ENCODE measurements at regions not wholly inside any gene's neighbourhood (a gene's known extent, or its start where the extent isn't known, plus 50 kb on each side); places are given as distances from the start of the nearest gene placed in this dataset.

DNA sequence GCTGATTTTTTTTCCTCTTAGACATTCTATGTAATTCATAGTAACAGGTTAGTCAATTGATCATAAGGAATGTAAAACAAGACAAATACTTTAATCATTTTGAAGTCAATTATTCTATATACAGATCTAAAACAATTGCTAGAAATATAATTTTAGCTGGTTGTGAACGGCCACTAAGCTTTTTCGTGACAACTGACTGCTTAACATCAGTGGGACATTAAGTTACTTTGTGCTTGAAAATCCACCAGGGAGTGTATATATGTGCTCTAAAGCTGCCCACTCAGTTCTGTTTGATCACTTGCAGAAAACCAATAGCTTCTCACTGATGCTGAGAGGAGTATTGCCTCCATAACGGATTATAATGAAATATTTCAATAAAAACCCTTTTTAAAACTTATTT is 370.2 kb upstream of the CCNH start:
- H3F3A ChIP-seq (ENCODE audit: insufficient read depth) = no peaks in the 10 kb centered on the region
- 59 to 61% methylated on average over 3 of the region's 3 CpGs for WGBS, 2 experiments (ENCODE audit: low coverage in 1 of 2, low lambda C conversion rate in 2 of 2, missing lambda C conversion rate in 2 of 2)
- TF ChIP-seq EZH2phosphoT487 (IDR thresholded peaks at IDR 0.05; ENCODE audit: insufficient read depth, low read depth) (no peak), EZH2 (IDR thresholded peaks at IDR 0.05; ENCODE audit: insufficient read depth, poor library complexity, severe bottlenecking) (no peak)
- H3K79me2 ChIP-seq (ENCODE audit: insufficient read depth) = no peaks in the 10 kb centered on the region
- H3K9ac ChIP-seq = no peak overlapping the region
- no peak overlapping the region for H3K4me2 ChIP-seq (ENCODE audit: unreplicated experiment)
- in situ Hi-C loops (cut with MboI) = no loop called here
- DNase-seq = no peak
- no peak overlapping the region for H3K27ac ChIP-seq
- no peaks in the 10 kb centered on the region for H3K4me1 ChIP-seq (ENCODE audit: insufficient read depth)
- H3K4me3 ChIP-seq = no peak overlapping the region
- no peaks in the 10 kb centered on the region for H4K20me1 ChIP-seq (ENCODE audit: insufficient read depth)
- H3K27me3 ChIP-seq (replicated peaks; ENCODE audit: insufficient read depth) = peaks cover 11% of the 10 kb centered on the region; the same call in 1 of the 2 replicates
- H3K9me3 ChIP-seq (ENCODE audit: low read depth) = no peaks in the 10 kb centered on the region
- no peaks in the 10 kb centered on the region for H3K36me3 ChIP-seq (ENCODE audit: low read depth)
- H3K9me2 ChIP-seq (ENCODE audit: insufficient read depth) = no peaks in the 10 kb centered on the region
- no peak overlapping the region for H2AFZ ChIP-seq

GRCh38 chr5:87781976-87782375 is 369.2 kb upstream of the CCNH start:
- 80 to 96% methylated on average over 2 of the region's 2 CpGs for WGBS, 2 experiments (ENCODE audit: low coverage in 1 of 2, low lambda C conversion rate in 2 of 2, missing lambda C conversion rate in 2 of 2)
- no peaks in the 10 kb centered on the region for H3K9me3 ChIP-seq (ENCODE audit: low read depth)
- no peak overlapping the region for H3K9ac ChIP-seq
- H3K4me2 ChIP-seq (ENCODE audit: unreplicated experiment) = no peak overlapping the region
- peaks cover 11% of the 10 kb centered on the region; the same call in 1 of the 2 replicates for H3K27me3 ChIP-seq (replicated peaks; ENCODE audit: insufficient read depth)
- H3K79me2 ChIP-seq (ENCODE audit: insufficient read depth) = no peaks in the 10 kb centered on the region
- no peak for DNase-seq
- no peaks in the 10 kb centered on the region for H3K36me3 ChIP-seq (ENCODE audit: low read depth)
- H3K4me1 ChIP-seq (ENCODE audit: insufficient read depth) = no peaks in the 10 kb centered on the region
- H3K9me2 ChIP-seq (ENCODE audit: insufficient read depth) = no peaks in the 10 kb centered on the region
- no peaks in the 10 kb centered on the region for H3F3A ChIP-seq (ENCODE audit: insufficient read depth)
- no peak overlapping the region for H3K27ac ChIP-seq
- H3K4me3 ChIP-seq = no peak overlapping the region
- in situ Hi-C loops (cut with MboI) = no loop called here
- TF ChIP-seq EZH2 (IDR thresholded peaks at IDR 0.05; ENCODE audit: insufficient read depth, poor library complexity, severe bottlenecking) (no peak), EZH2phosphoT487 (IDR thresholded peaks at IDR 0.05; ENCODE audit: insufficient read depth, low read depth) (no peak)
- H4K20me1 ChIP-seq (ENCODE audit: insufficient read depth) = no peaks in the 10 kb centered on the region
- no peak overlapping the region for H2AFZ ChIP-seq

DNA sequence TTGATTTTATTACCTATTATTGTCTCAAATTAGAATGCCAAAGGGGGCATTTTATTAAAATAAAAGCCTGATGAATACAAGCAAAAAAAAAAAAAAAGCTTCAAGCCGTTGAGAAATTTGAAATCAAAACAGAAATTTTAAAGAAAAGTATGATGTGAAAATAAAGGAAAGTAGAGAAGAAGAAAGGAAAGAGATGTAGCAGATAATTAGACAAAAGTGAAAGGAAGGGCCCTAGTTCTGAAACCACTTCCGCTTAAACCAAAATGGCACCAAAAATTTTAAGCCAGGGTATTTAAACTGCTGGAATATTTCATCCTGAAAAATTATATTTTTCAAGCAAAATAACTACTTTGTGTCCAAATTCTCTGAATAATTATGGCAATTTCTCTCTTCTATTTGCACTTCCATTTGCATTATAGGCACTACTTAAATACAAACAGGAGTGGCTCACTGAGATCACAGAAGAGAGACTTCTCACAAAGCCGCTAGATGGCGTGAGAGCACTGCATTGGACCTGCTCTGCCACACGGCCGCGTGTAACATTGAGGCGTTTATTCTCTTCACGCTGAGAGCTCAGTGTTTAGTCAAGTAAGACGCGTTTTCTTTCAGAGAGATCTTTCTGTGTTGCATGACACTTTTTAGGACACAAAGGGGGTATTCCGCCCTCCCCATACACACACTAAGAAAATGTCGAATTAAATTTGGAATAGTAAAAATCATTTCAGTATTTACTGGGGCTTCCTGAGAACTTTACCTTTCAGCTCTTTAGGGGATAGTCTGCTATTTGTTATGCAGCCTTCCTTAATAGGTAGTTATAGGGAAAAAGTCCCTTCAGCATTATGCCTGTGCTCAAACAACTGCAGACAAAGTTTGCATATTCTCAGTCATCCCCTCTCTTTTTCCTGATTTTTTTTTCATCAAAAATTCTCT is 368.4 kb upstream of the CCNH start:
- Histone ChIP-seq H3K4me1 (ENCODE audit: insufficient read depth) (no peaks in the 10 kb centered on the region), H3K79me2 (ENCODE audit: insufficient read depth) (no peaks in the 10 kb centered on the region), H2AFZ (peak overlapping the region; percentile 28; the same call in 1 of the 2 replicates), H3K36me3 (ENCODE audit: low read depth) (no peaks in the 10 kb centered on the region), H3K9ac (no peak overlapping the region), H3K4me2 (ENCODE audit: unreplicated experiment) (no peak overlapping the region), H3K4me3 (no peak overlapping the region), H3K27me3 (replicated peaks; ENCODE audit: insufficient read depth) (peaks cover 11% of the 10 kb centered on the region; the same call in 1 of the 2 replicates), H3K9me2 (ENCODE audit: insufficient read depth) (no peaks in the 10 kb centered on the region), H3K9me3 (ENCODE audit: low read depth) (no peaks in the 10 kb centered on the region), H3K27ac (no peak overlapping the region), H4K20me1 (ENCODE audit: insufficient read depth) (no peaks in the 10 kb centered on the region), H3F3A (ENCODE audit: insufficient read depth) (no peaks in the 10 kb centered on the region)
- 15% methylated on average over 13 of the region's 13 CpGs for WGBS, 2 experiments (ENCODE audit: low coverage in 1 of 2, low lambda C conversion rate in 2 of 2, missing lambda C conversion rate in 2 of 2)
- in situ Hi-C loops (cut with MboI) = no loop called here
- peak; percentile 90 for DNase-seq
- TF ChIP-seq EZH2phosphoT487 (IDR thresholded peaks at IDR 0.05; ENCODE audit: insufficient read depth, low read depth) (no peak), EZH2 (IDR thresholded peaks at IDR 0.05; ENCODE audit: insufficient read depth, poor library complexity, severe bottlenecking) (no peak)

DNA sequence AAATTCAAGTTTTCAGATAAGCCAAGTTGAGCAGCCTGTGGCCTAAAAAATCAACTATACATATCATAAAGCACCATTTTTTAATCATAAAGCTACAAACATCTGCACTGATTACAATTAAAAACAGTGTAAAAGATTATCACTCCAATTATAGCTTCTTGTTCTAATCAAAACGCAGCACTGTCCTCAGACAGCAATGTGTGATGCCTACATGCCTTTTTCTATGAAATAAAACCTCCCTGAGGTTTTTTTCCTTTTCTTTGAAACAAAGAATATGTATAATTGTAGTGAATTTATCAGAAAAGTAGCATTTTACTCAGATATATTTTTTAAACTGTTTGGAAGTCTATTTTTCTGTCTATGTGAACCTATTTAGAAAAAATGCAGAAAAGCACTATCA is 366.1 kb upstream of the CCNH start:
- Histone ChIP-seq H4K20me1 (ENCODE audit: insufficient read depth) (no peaks in the 10 kb centered on the region), H2AFZ (no peak overlapping the region), H3K27ac (no peak overlapping the region), H3K36me3 (ENCODE audit: low read depth) (no peaks in the 10 kb centered on the region), H3K27me3 (replicated peaks; ENCODE audit: insufficient read depth) (peaks cover 11% of the 10 kb centered on the region; the same call in 1 of the 2 replicates), H3K79me2 (ENCODE audit: insufficient read depth) (no peaks in the 10 kb centered on the region), H3K4me3 (no peak overlapping the region), H3K4me1 (ENCODE audit: insufficient read depth) (no peaks in the 10 kb centered on the region), H3K4me2 (ENCODE audit: unreplicated experiment) (no peak overlapping the region), H3K9me2 (ENCODE audit: insufficient read depth) (no peaks in the 10 kb centered on the region), H3K9ac (no peak overlapping the region), H3F3A (ENCODE audit: insufficient read depth) (no peaks in the 10 kb centered on the region), H3K9me3 (ENCODE audit: low read depth) (no peaks in the 10 kb centered on the region)
- 28 to 33% methylated on average over 1 of the region's 1 CpG for WGBS, 2 experiments (ENCODE audit: low coverage in 1 of 2, low lambda C conversion rate in 2 of 2, missing lambda C conversion rate in 2 of 2)
- in situ Hi-C loops (cut with MboI) = loop anchor here (10.0 kb wide), 1 partner anchor 906 kb away; no protein-coding TSS in a partner anchor
- DNase-seq = no peak
- TF ChIP-seq EZH2phosphoT487 (IDR thresholded peaks at IDR 0.05; ENCODE audit: insufficient read depth, low read depth) (no peak), EZH2 (IDR thresholded peaks at IDR 0.05; ENCODE audit: insufficient read depth, poor library complexity, severe bottlenecking) (no peak)

All from GM23248 (cell line).